HG03457 (cell line): ENCODE measurements at regions not wholly inside any gene's neighbourhood (a gene's known extent, or its start where the extent isn't known, plus 50 kb on each side); places are given as distances from the start of the nearest gene placed in this dataset.

ENCODE experiments used
- ATAC-seq: cut with Tn5 transposase; IDR thresholded peaks from one replicate; pipeline ENCODE4 v1.9.1; 2021; ENCODE audit warnings: moderate number of reproducible peaks; ENCODE audit not compliant: unreplicated experiment

- no peak for ATAC-seq
Measured at GRCh38 chr12:125193376-125194152, 128.3 kb downstream of the AACS start.

GRCh38 chr12:125194163-125194773, 129.0 kb downstream of the AACS start:
- no peak for ATAC-seq

GRCh38 chr12:125194987-125195386, 129.8 kb downstream of the AACS start:
- no peak for ATAC-seq

GRCh38 chr12:125197326-125197725, 132.1 kb downstream of the AACS start:
- ATAC-seq, result no peak

GRCh38 chr12:125198652-125199051, 133.4 kb downstream of the AACS start:
- ATAC-seq, result no peak

DNA sequence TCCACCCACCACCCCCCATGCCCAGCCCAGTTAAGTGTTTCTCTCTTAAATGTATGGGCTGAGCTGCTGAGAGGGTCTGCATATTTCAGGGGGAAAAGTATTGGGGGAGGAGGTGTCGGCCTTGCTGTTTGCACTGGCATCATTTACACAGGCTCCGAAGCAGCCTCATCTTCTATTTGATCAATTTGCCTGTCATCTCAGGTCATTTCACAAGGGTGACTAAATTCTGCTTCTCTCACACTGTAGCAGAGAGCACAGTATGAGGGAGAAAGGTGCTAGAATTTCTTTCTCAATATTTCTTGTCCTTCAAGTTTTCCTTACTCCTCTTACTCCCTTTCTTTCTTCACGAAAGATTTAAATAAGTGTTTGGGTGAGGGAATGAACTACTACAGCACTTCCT, 135.9 kb downstream of the AACS start:
- no peak for ATAC-seq

- no peak for ATAC-seq
Measured at GRCh38 chr12:125201940-125202339, 136.7 kb downstream of the AACS start.

DNA sequence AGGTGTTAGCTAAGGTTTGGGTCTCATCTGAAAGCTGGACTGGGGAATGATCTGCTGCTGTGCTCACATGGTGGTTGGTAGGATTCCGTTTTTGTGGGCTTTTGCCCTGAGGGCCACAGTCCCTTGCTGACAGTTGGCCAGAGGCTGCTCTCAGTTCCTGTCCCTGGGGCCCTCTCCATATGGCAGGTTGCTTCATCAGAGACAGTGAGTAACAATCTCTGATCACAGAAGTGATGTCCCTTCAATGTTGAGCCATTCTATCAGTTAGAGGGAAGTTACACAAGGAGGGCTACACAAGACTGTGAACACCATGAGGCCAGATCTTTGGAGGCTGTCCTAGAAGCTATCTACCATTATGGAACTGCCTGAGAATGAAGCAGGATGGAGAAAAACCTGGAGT, 137.2 kb downstream of the AACS start:
- ATAC-seq, result no peak

DNA sequence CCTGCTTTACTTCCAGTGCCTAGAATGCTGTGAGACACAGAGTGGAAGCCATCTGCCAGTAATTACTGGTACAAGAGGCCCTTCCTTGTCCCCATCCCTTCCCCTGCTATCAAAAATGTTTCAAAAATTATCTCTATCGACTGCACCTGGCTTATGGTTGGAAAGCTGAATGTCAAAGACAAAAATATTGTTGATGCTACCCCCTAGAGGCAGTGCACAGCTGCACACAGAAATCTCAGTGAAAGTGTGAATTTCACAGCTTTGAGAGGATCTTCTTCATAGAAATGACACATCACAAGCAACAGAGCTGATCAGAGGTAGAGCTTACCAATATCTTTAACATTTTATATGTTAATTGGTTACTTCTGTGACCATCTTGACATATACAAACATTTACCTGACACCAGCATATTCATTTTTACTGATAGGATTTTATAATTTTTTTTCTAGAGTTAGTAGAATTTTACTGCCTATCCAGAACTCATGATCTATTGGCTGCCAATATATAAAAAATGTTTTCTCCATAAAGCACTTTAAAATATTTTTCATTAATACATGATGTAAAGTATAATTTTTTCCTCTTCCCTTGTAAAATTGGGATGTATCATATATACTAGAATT, 138.0 kb downstream of the AACS start:
- ATAC-seq, result no peak

- ATAC-seq, result no peak
Measured at GRCh38 chr12:125205386-125205785, 140.2 kb downstream of the AACS start.

DNA sequence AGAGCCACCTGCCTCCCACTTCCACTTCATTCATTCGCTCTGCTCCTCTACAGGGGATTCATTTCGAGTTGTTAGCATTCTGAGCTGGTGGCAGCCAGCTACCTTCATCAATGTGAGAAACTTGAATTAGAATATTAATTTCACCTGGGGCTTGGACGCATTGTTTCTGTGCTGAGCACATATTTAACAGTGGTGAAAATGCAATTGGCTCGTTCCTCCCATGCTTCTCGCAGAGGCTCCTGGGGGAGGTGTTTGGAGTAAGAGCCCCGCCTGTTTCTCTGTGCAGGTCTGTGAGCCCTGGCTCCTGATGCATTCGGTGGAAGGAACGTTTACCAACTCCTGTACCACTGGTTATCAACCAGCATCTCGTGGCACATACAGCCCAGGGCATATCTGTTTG, 141.5 kb downstream of the AACS start:
- no peak for ATAC-seq

GRCh38 chr12:125208334-125208733, 143.1 kb downstream of the AACS start:
- no peak for ATAC-seq

- ATAC-seq, result no peak
Measured at GRCh38 chr12:125208942-125209341, 143.7 kb downstream of the AACS start.

DNA sequence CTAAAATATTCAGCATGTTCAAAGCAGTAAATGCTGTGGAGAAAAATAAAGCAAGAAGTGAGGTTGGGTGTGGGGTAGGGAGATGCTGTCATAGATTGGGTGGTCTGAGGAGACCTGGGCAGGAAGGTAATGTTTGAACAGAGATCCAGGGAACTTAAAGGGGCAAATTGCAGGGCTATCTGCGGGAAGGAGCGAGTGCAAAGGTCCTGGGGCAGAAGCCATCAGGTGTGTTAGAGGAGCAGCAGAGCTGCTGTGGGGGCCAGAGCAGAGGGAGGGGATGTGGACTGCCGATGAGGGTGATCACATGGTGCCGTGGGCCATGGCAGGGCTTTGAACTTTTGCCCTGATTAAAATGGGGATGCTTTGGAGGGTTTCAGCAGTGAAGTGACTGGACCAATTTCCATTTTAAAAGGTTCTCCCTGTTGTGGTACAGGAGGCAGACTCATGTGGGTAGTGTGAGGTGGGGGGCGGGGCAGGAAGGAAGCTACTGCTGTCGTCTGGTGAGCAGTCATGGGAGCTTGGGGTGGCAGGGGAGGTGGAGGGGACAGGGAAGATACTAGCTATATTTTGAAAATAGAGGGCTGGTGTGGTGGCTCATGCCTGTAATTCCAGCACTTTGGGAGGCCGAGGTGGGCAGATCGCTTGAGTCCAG, 145.0 kb downstream of the AACS start:
- ATAC-seq, result no peak

- ATAC-seq, result no peak
Measured at GRCh38 chr12:125211464-125211863, 146.2 kb downstream of the AACS start.

DNA sequence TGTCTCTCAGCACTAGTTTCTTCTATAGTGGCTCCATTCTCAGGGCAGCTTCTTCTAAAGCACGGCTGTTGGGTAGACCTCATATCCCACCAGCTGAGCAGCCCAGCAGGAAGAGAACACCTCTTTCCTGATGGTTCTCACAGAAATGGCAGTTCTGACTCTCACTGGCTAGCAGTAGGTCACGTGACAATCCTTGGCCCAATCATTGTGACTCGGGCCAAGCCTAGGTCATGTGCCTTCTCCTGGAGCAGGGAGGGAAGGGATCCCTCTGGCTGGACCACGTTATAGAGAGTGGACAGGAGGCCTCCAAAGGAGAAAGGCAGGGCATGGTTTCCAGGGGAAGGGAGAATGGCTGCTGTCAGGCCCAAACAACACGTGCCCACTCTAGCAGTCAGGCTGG, 149.1 kb downstream of the AACS start:
- no peak for ATAC-seq

- no peak for ATAC-seq
Measured at GRCh38 chr12:125216756-125217155, 151.5 kb downstream of the AACS start.

DNA sequence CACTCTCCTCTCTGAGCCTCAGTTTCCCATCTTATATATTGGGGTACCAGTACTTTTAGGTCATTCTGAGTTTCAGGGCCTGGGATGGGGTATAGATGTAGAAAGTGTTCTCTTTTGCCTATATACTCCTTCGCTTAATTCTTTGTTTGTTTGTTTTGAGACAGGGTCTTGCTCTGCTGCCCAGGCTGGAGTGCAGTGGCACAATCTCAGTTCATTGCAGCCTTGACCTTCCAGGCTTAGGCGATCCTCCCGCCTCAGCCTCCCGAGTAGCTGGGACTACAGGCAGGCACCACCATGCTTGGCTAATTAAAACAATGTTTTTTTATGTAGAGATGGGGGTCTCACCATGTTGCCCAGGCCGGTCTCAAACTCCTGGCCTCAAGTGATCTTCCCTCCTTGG, 152.1 kb downstream of the AACS start:
- no peak for ATAC-seq

- ATAC-seq, result no peak
Measured at GRCh38 chr12:125218952-125219351, 153.7 kb downstream of the AACS start.

DNA sequence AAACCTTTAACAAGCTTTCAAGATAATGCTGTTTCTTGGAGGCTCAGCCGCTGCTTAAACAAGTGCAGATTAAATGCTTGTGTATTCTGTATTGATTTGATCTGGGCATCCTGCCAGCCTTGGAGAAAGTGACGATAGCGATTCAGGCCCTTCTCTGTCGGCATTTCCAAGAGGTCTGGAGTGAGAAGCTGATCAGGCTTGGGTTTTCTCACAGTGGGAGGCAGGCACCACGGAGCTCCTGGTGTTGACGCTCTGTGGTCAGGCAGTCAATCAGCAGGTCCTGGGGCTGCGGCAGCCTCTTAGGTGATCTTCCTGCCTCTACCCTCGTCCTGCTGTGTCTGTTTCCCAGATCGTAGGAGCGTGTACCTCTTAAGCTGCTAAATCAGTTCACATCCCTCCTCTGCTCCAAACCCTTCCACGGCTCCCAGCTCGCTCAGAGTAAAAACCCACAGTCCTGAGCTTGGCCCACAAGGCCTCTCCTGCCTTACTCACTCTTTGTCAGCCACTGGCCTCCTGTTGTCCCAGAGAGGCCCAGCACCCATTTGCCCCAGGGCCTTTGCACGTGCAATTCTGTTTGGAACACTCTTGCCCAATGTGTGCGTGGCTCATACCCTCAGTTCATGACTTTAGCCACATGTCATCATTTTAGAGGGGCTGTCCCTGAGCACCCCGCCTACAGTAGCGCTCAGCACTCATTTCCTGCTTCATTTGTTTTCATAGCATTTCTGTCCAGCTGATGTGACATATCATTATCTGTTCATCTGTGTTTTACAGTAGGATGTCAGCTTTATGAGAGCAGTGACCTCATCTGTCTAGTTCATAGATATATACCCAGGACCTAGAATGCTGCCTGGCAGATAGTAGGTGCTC, 155.4 kb downstream of the AACS start:
- ATAC-seq, result no peak

DNA sequence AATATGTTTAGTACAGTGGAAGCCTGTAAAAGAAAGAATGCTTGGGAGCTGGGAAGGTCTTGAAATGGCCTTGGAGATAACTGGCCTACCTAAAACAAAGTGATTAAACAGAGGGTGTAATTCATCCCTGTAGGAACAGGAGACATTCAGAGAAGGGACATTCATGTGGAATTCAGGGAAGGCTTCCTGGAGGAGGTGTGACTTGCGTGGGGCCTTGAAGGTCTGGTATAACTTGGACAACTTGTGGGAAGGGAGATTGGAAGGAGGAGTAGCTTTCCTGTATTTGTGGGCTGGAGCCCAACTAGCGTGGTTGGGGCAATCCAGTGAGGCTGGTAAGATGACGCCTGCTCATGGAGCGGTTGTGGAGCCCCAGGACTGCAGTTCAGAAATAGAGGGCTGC, 156.4 kb downstream of the AACS start:
- ATAC-seq, result no peak
